KMS-11 (cell line): ENCODE measurements at regions not wholly inside any gene's neighbourhood (a gene's known extent, or its start where the extent isn't known, plus 50 kb on each side); places are given as distances from the start of the nearest gene placed in this dataset.

ENCODE experiments used
- H2AFZ ChIP-seq: fragments of 200-600 bp; sonication (generic); 2 replicates; pipeline ENCODE4 v1.6.1; 2016; ENCODE audit warnings: antibody characterized with exemption, mixed run types, low read depth
- H3K27ac ChIP-seq: fragments of 200-600 bp; sonication (generic); 2 replicates; pipeline ENCODE4 v1.6.1; 2016; ENCODE audit warnings: mild to moderate bottlenecking, mixed run types
- H3K27me3 ChIP-seq: fragments of 200-600 bp; sonication (generic); 2 replicates; pipeline ENCODE4 v1.6.1; 2017; ENCODE audit warnings: mild to moderate bottlenecking, low read depth, mixed run types, moderate library complexity; ENCODE audit not compliant: insufficient read depth
- H3K36me3 ChIP-seq: fragments of 200-600 bp; sonication (generic); 2 replicates; pipeline ENCODE4 v1.6.1; 2017; ENCODE audit warnings: mild to moderate bottlenecking, mixed run types; ENCODE audit not compliant: insufficient read depth
- H3K4me1 ChIP-seq: fragments of 200-600 bp; sonication (generic); 2 replicates; pipeline ENCODE4 v1.6.1; 2016; ENCODE audit warnings: mild to moderate bottlenecking, low read depth, mixed run types; ENCODE audit not compliant: poor library complexity, severe bottlenecking
- H3K4me2 ChIP-seq: fragments of 200-600 bp; sonication (generic); 2 replicates; pipeline ENCODE4 v1.7.0; 2016; ENCODE audit warnings: mild to moderate bottlenecking, mixed run types
- H3K4me3 ChIP-seq: fragments of 200-600 bp; sonication (generic); IDR thresholded peaks from 2 replicates; pipeline ENCODE4 v1.6.1; 2017; ENCODE audit warnings: low read depth, low read length, mixed read lengths; ENCODE audit not compliant: insufficient read depth
- H3K79me2 ChIP-seq: fragments of 200-600 bp; sonication (generic); 2 replicates; pipeline ENCODE4 v1.6.1; 2016; ENCODE audit warnings: low read depth, mixed run types; ENCODE audit not compliant: insufficient read depth
- H3K9ac ChIP-seq: fragments of 200-600 bp; sonication (generic); 2 replicates; pipeline ENCODE4 v1.6.1; 2016; ENCODE audit warnings: mild to moderate bottlenecking, mixed run types
- H4K20me1 ChIP-seq: fragments of 200-600 bp; sonication (generic); 2 replicates; pipeline ENCODE4 v1.6.1; 2016; ENCODE audit warnings: mild to moderate bottlenecking, mixed run types; ENCODE audit not compliant: insufficient read depth
- CTCF ChIP-seq: fragments of 200-600 bp; sonication (generic); conservative IDR thresholded peaks from 2 replicates; pipeline ENCODE4 v1.6.1; 2017; ENCODE audit warnings: low read depth, mild to moderate bottlenecking, antibody characterized with exemption, low read length, moderate library complexity, mixed read lengths

GRCh38 chr4:79759793-79760192 lies 313.2 kb downstream of the ANTXR2 start:
- H3K4me1 ChIP-seq = no peaks in the 10 kb centered on the region
- H3K4me3 ChIP-seq = no peak overlapping the region
- H3K4me2 ChIP-seq = no peak overlapping the region
- no peak for TF ChIP-seq CTCF
- H3K9ac ChIP-seq = no peak overlapping the region
- no peaks in the 10 kb centered on the region for H3K27me3 ChIP-seq
- H2AFZ ChIP-seq = no peak overlapping the region
- no peak overlapping the region for H3K27ac ChIP-seq
- H3K36me3 ChIP-seq = no peaks in the 10 kb centered on the region
- H3K79me2 ChIP-seq = no peaks in the 10 kb centered on the region
- no peaks in the 10 kb centered on the region for H4K20me1 ChIP-seq

GRCh38 chr4:79757600-79757999 lies 315.4 kb downstream of the ANTXR2 start:
- TF ChIP-seq CTCF = no peak
- Histone ChIP-seq H3K9ac (no peak overlapping the region), H2AFZ (no peak overlapping the region)

GRCh38 chr4:79756140-79756895 lies 316.7 kb downstream of the ANTXR2 start:
- Histone ChIP-seq H3K4me1 (no peaks in the 10 kb centered on the region), H3K36me3 (no peaks in the 10 kb centered on the region), H3K27ac (no peak overlapping the region), H3K27me3 (no peaks in the 10 kb centered on the region), H3K4me2 (no peak overlapping the region), H2AFZ (no peak overlapping the region), H3K9ac (no peak overlapping the region), H3K79me2 (no peaks in the 10 kb centered on the region), H3K4me3 (no peak overlapping the region), H4K20me1 (no peaks in the 10 kb centered on the region)
- TF ChIP-seq CTCF = no peak

More at GRCh38 chr4:79757600-79757999, 315.4 kb downstream of the ANTXR2 start:
- Histone ChIP-seq H3K36me3 (no peaks in the 10 kb centered on the region), H3K4me3 (no peak overlapping the region), H3K4me2 (no peak overlapping the region), H4K20me1 (no peaks in the 10 kb centered on the region), H3K4me1 (no peaks in the 10 kb centered on the region), H3K79me2 (no peaks in the 10 kb centered on the region), H3K27me3 (no peaks in the 10 kb centered on the region), H3K27ac (no peak overlapping the region)

GRCh38 chr4:79748835-79749234 lies 324.2 kb downstream of the ANTXR2 start:
- no peak for TF ChIP-seq CTCF
- H3K27me3 ChIP-seq = no peaks in the 10 kb centered on the region
- H3K79me2 ChIP-seq = no peaks in the 10 kb centered on the region
- H3K4me1 ChIP-seq = no peaks in the 10 kb centered on the region
- no peak overlapping the region for H3K4me2 ChIP-seq
- no peaks in the 10 kb centered on the region for H4K20me1 ChIP-seq
- H3K36me3 ChIP-seq = no peaks in the 10 kb centered on the region
- no peak overlapping the region for H2AFZ ChIP-seq
- H3K27ac ChIP-seq = no peak overlapping the region
- no peak overlapping the region for H3K9ac ChIP-seq
- H3K4me3 ChIP-seq = no peak overlapping the region
